Lower leg skin (tissue), 4 donors: ENCODE measurements at regions not wholly inside any gene's neighbourhood (a gene's known extent, or its start where the extent isn't known, plus 50 kb on each side); places are given as distances from the start of the nearest gene placed in this dataset.

Experiments used
- DNase-seq, 2 donors: peaks; one replicate each; pipeline ENCODE4 v3.0.0-alpha.2; 2019; ENCODE audit warnings: low spot score in 2 of 2
- H3K4me3 ChIP-seq: fragments of 200-600 bp; sonication (generic); 2 replicates; pipeline ENCODE4 v1.5.1; 2017; ENCODE audit warnings: mild to moderate bottlenecking, low read depth; ENCODE audit not compliant: poor library complexity, severe bottlenecking
- CTCF ChIP-seq, 3 donors: fragments of 450-650 bp; IDR thresholded peaks; one replicate each; pipeline ENCODE4 v1.5.1; 2016; ENCODE audit warnings: antibody characterized with exemption in 3 of 3, mild to moderate bottlenecking in 3 of 3, moderate library complexity in 2 of 3
- POLR2A ChIP-seq, 2 donors: fragments of 450-650 bp; IDR thresholded peaks; one replicate each; pipeline ENCODE4 v1.6.1; 2016 to 2017; ENCODE audit warnings: antibody characterized with exemption in 2 of 2, mild to moderate bottlenecking in 1 of 2, moderate library complexity in 1 of 2
- WGBS, 2 donors: methylation state at CpG; one replicate each; pipeline ENCODE4 v1.1.5; 2018; 5-methylcytosine and 5-hydroxymethylcytosine counted together
- intact Hi-C: fragments of 100-400 bp; cut with DNase I; formaldehyde crosslinking; loops from one replicate; pipeline ENCODE4 v1.15.0; 2023; ENCODE audit warnings: low total_unique reads

GRCh38 chr22:27057717-27058116 is 400.3 kb downstream of the MIAT start:
- H3K4me3 ChIP-seq: no peak overlapping the region

GRCh38 chr22:27060190-27060589 is 402.8 kb downstream of the MIAT start:
- H3K4me3 ChIP-seq: no peak overlapping the region
- DNase-seq: no peak
- WGBS, 2 donors: 84 to 86% methylated on average over 15 of the region's 15 CpGs
- intact Hi-C loops: no loop called here
- no peak for TF ChIP-seq POLR2A (IDR thresholded peaks at IDR 0.05)
- TF ChIP-seq CTCF (IDR thresholded peaks at IDR 0.05): no peak

More at GRCh38 chr22:27057717-27058116, 400.3 kb downstream of the MIAT start:
- no peak for DNase-seq
- TF ChIP-seq CTCF (IDR thresholded peaks at IDR 0.05) (no peak), POLR2A (IDR thresholded peaks at IDR 0.05) (no peak)
- intact Hi-C loops: no loop called here

- 89 to 90% methylated on average over 2 of the region's 2 CpGs for WGBS, 2 donors
- DNase-seq: no peak
- no peak for TF ChIP-seq POLR2A (IDR thresholded peaks at IDR 0.05)
- TF ChIP-seq CTCF (IDR thresholded peaks at IDR 0.05): no peak
- H3K4me3 ChIP-seq: no peak overlapping the region
- intact Hi-C loops: no loop called here
These were observed 405.5 kb downstream of the MIAT start for GRCh38 chr22:27062910-27063309.

GRCh38 chr22:27063406-27063805 is 406.0 kb downstream of the MIAT start:
- WGBS, 2 donors: 24 to 29% methylated on average over 5 of the region's 5 CpGs
- no peak for DNase-seq
- H3K4me3 ChIP-seq: no peak overlapping the region
- TF ChIP-seq CTCF (IDR thresholded peaks at IDR 0.05) (no peak), POLR2A (IDR thresholded peaks at IDR 0.05) (no peak)
- intact Hi-C loops: no loop called here

- DNase-seq: no peak
- 68 to 80% methylated on average over 2 of the region's 2 CpGs for WGBS, 2 donors
- no peak overlapping the region for H3K4me3 ChIP-seq
- intact Hi-C loops: no loop called here
- TF ChIP-seq CTCF (IDR thresholded peaks at IDR 0.05) (no peak), POLR2A (IDR thresholded peaks at IDR 0.05) (no peak)
These were observed 406.5 kb downstream of the MIAT start for GRCh38 chr22:27063841-27064240.

- H3K4me3 ChIP-seq: no peak overlapping the region
- 68 to 73% methylated on average over 1 of the region's 1 CpG for WGBS, 2 donors
- intact Hi-C loops: no loop called here
- TF ChIP-seq CTCF (IDR thresholded peaks at IDR 0.05) (no peak), POLR2A (IDR thresholded peaks at IDR 0.05) (no peak)
- no peak for DNase-seq
These were observed 407.0 kb downstream of the MIAT start for GRCh38 chr22:27064386-27064785.
